B cell (primary cell): ENCODE measurements at regions not wholly inside any gene's neighbourhood (a gene's known extent, or its start where the extent isn't known, plus 50 kb on each side); places are given as distances from the start of the nearest gene placed in this dataset.

Source experiments
- ATAC-seq: fragments of 200-7000 bp; cut with Tn5 transposase; one replicate; pipeline ENCODE4 v1.10.0; 2021; ENCODE audit warnings: low read depth, mild to moderate bottlenecking, moderate number of reproducible peaks, moderate library complexity
- CTCF ChIA-PET: fragments of 350-600 bp; sonication (Branson Sonifier 250); formaldehyde crosslinking; loops from one replicate; lab custom pipeline; 2021; ENCODE audit warnings: antibody characterized with exemption, inconsistent platforms; lab: Charles Lee
- POLR2A ChIA-PET: fragments of 350-600 bp; sonication (Branson Sonifier 250); formaldehyde crosslinking; loops from one replicate; lab custom pipeline; 2021; ENCODE audit warnings: antibody characterized with exemption; lab: Charles Lee
- DNase-seq: peaks from one replicate; pipeline ENCODE4 v3.0.0; 2013
- H2AFZ ChIP-seq: 2 replicates; pipeline ENCODE4 v1.6.1; 2012; ENCODE audit warnings: mild to moderate bottlenecking, low read depth, low read length; ENCODE audit not compliant: insufficient read depth, poor library complexity, severe bottlenecking
- H3K27ac ChIP-seq, 2 donors: 1 replicate in 1 of 2; 2 replicates in 1 of 2; pipeline ENCODE4 v1.5.1; 2012 to 2013; ENCODE audit warnings: low read length in 2 of 2, mild to moderate bottlenecking in 2 of 2, moderate library complexity in 1 of 2
- H3K27me3 ChIP-seq, 4 experiments: fragments of 200-600 bp in 1 of 4; sonication (generic) in 1 of 4; replicated peaks in 1 of 4; 1 replicate in 2 of 4; 2 replicates in 2 of 4; pipeline versions ENCODE4 v1.6.1 to v1.7.0; 2013 to 2016; ENCODE audit warnings: low read length in 3 of 4, mild to moderate bottlenecking in 2 of 4, mixed read lengths in 1 of 4, moderate library complexity in 1 of 4; ENCODE audit not compliant: insufficient read depth in 4 of 4, control insufficient read depth in 3 of 4; ENCODE audit errors: control extremely low read depth in 1 of 4
- H3K36me3 ChIP-seq, 2 experiments: replicated peaks in 1 of 2; 1 replicate in 1 of 2; 2 replicates in 1 of 2; pipeline versions ENCODE4 v1.6.1 to v1.7.1; 2013; ENCODE audit warnings: low read length in 1 of 2; ENCODE audit not compliant: insufficient read depth in 2 of 2, control insufficient read depth in 1 of 2; ENCODE audit errors: control extremely low read depth in 1 of 2, extremely low read depth in 1 of 2
- H3K4me1 ChIP-seq, 2 donors: fragments of 200-600 bp in 1 of 2; sonication (generic) in 1 of 2; 1 replicate in 1 of 2; 2 replicates in 1 of 2; pipeline versions ENCODE4 v1.5.1 to v1.6.1; 2013 to 2017; ENCODE audit warnings: low read length in 2 of 2; ENCODE audit not compliant: control insufficient read depth in 2 of 2, insufficient read depth in 2 of 2
- H3K4me2 ChIP-seq: replicated peaks from 2 replicates; pipeline ENCODE3; 2012; ENCODE audit warnings: mild to moderate bottlenecking, low read depth, low read length; ENCODE audit not compliant: poor library complexity, severe bottlenecking
- H3K4me3 ChIP-seq, 5 experiments: fragments of 200-600 bp in 1 of 5; sonication (generic) in 1 of 5; 1 replicate in 3 of 5; 2 replicates in 2 of 5; pipeline versions ENCODE4 v1.5.1 to v1.7.0; 2011 to 2016; ENCODE audit warnings: low read length in 4 of 5, mild to moderate bottlenecking in 4 of 5, low read depth in 2 of 5, control low read depth in 1 of 5, moderate library complexity in 1 of 5; ENCODE audit not compliant: insufficient read depth in 1 of 5; ENCODE audit errors: control extremely low read depth in 1 of 5, extremely low read depth in 1 of 5
- H3K79me2 ChIP-seq: fragments of 200-600 bp; sonication (generic); one replicate; pipeline ENCODE4 v1.6.0; 2016; ENCODE audit warnings: low read length; ENCODE audit not compliant: control insufficient read depth, insufficient read depth
- H3K9ac ChIP-seq: fragments of 200-600 bp; sonication (generic); 2 replicates; pipeline ENCODE4 v1.6.1; 2017; ENCODE audit warnings: mild to moderate bottlenecking, low read length, moderate library complexity
- H3K9me3 ChIP-seq, 3 donors: one replicate each; pipeline versions ENCODE4 v1.6.1 to v1.7.1; 2013; ENCODE audit warnings: low read length in 2 of 3; ENCODE audit not compliant: control insufficient read depth in 2 of 3, insufficient read depth in 1 of 3; ENCODE audit errors: control extremely low read depth in 1 of 3
- H4K20me1 ChIP-seq: 2 replicates; pipeline ENCODE4 v1.6.0; 2012; ENCODE audit warnings: mild to moderate bottlenecking, low read length; ENCODE audit not compliant: insufficient read depth, control insufficient read depth, poor library complexity, severe bottlenecking
- H3K27ac Mint-ChIP-seq: one replicate; pipeline ENCODE4 v1.8.0; 2021; ENCODE audit warnings: mixed read lengths
- H3K27me3 Mint-ChIP-seq: one replicate; pipeline ENCODE4 v1.8.0; 2021; ENCODE audit warnings: mixed read lengths
- H3K4me1 Mint-ChIP-seq: one replicate; pipeline ENCODE4 v1.8.0; 2021; ENCODE audit warnings: mixed read lengths
- H3K4me3 Mint-ChIP-seq: one replicate; pipeline ENCODE4 v1.8.0; 2021; ENCODE audit warnings: mixed read lengths
- H3K9me3 Mint-ChIP-seq: one replicate; pipeline ENCODE4 v1.8.0; 2022; ENCODE audit warnings: mixed read lengths; ENCODE audit not compliant: insufficient read depth
- CTCF ChIP-seq: fragments of 200-600 bp; IDR thresholded peaks from one replicate; pipeline ENCODE4 v1.8.0; 2022; ENCODE audit warnings: antibody characterized with exemption, mild to moderate bottlenecking
- EZH2 ChIP-seq: IDR thresholded peaks from 2 replicates; pipeline ENCODE4 v1.6.1; 2012; ENCODE audit warnings: borderline replicate concordance, low read depth, mild to moderate bottlenecking, moderate library complexity, low read length; ENCODE audit not compliant: insufficient read depth, poor library complexity, severe bottlenecking
- WGBS: methylation state at CpG from one replicate; pipeline ENCODE4 v1.1.5; 2013; ENCODE audit warnings: missing lambda C conversion rate; ENCODE audit not compliant: insufficient coverage; 5-methylcytosine and 5-hydroxymethylcytosine counted together
- intact Hi-C: fragments of 100-400 bp; cut with micrococcal nuclease; formaldehyde crosslinking; loops from one replicate; pipeline ENCODE4 v1.10.0; 2022

- ATAC-seq (no peak), DNase-seq (no peak)
- Histone ChIP-seq H3K4me3 (no peak overlapping the region), H3K9ac (no peak overlapping the region), H3K9me3 (no peaks in the 10 kb centered on the region), H2AFZ (no peak overlapping the region), H3K36me3 (no peaks in the 10 kb centered on the region), H3K27me3 (no peaks in the 10 kb centered on the region), H3K4me2 (no peak overlapping the region), H4K20me1 (peaks cover 46% of the 10 kb centered on the region), H3K27ac (no peak overlapping the region), H3K4me1 (peaks cover 13 to 15% of the 10 kb centered on the region in 2 donors), H3K79me2 (peaks cover 74% of the 10 kb centered on the region)
- WGBS, result 100% methylated on average over 1 of the region's 3 CpGs
- no peaks in the 10 kb centered on the region for H3K9me3 Mint-ChIP-seq
- no peak overlapping the region for H3K4me3 Mint-ChIP-seq
- TF ChIP-seq CTCF (no peak), EZH2 (no peak)
- CTCF ChIA-PET, result interaction anchor here (1.1 to 1.8 kb wide), 6 partner anchors 65 to 274 kb away, joined by 4 to 10 read pairs (median 4); no protein-coding TSS in a partner anchor
- H3K27ac Mint-ChIP-seq, result no peak overlapping the region
- intact Hi-C loops, result no loop called here
- POLR2A ChIA-PET, result no interaction called here
- H3K4me1 Mint-ChIP-seq, result peaks cover 28% of the 10 kb centered on the region
- no peaks in the 10 kb centered on the region for H3K27me3 Mint-ChIP-seq
Measured at GRCh38 chr9:130772185-130772584, 62.9 kb upstream of the ABL1 start.

GRCh38 chr9:130774183-130774582 lies 60.9 kb upstream of the ABL1 start:
- CTCF ChIA-PET, result interaction anchor here (0.8 to 1.7 kb wide), 3 partner anchors 73 to 273 kb away, joined by 3 to 6 read pairs (median 3); no protein-coding TSS in a partner anchor
- no peak overlapping the region for H3K4me3 ChIP-seq
- peaks cover 17% of the 10 kb centered on the region for H3K4me1 Mint-ChIP-seq
- no peaks in the 10 kb centered on the region for H3K9me3 ChIP-seq
- peaks cover 62% of the 10 kb centered on the region for H3K79me2 ChIP-seq
- H3K27ac Mint-ChIP-seq, result no peak overlapping the region
- 100% methylated on average over 3 of the region's 3 CpGs for WGBS
- DNase-seq (no peak), ATAC-seq (no peak)
- no peak overlapping the region for H3K27ac ChIP-seq
- H3K4me2 ChIP-seq, result no peak overlapping the region
- intact Hi-C loops, result no loop called here
- H2AFZ ChIP-seq, result no peak overlapping the region
- H3K9ac ChIP-seq, result no peak overlapping the region
- POLR2A ChIA-PET, result no interaction called here
- H3K36me3 ChIP-seq, result no peaks in the 10 kb centered on the region
- H3K4me3 Mint-ChIP-seq, result no peak overlapping the region
- H3K27me3 ChIP-seq, result no peaks in the 10 kb centered on the region
- H3K4me1 ChIP-seq, result peaks cover 6 to 9% of the 10 kb centered on the region in 2 donors
- TF ChIP-seq CTCF, result no peak
- H3K9me3 Mint-ChIP-seq, result no peaks in the 10 kb centered on the region
- no peaks in the 10 kb centered on the region for H3K27me3 Mint-ChIP-seq
- H4K20me1 ChIP-seq, result peaks cover 38% of the 10 kb centered on the region
